ENCODE measurements at regions not wholly inside any gene's neighbourhood (a gene's known extent, or its start where the extent isn't known, plus 50 kb on each side); places are given as distances from the start of the nearest gene placed in this dataset.
"Not testable (repeated sequence)": the region's sequence is repeated elsewhere in the genome, so short reads cannot be mapped to it uniquely, and the experiment has no call there.

DNA sequence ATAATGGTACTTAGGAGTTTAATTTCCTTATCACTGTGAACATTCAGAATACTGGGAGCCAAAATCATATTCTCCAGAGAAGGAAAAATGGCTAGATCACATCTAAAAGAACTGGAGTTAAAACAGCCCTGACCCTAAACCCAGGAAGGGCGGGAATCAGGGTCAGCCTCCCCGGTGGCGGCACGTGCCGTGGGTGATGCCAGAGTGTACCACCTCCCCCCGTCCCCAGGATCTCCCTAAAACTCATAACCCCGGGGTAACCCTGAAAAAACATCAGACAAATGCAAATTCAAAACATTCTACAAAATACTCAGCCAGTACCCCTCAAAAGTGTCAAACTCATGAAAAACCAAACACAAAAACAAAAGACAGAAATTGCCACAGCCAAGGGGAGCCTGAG is 148.3 kb downstream of the DLL1 start:
- no peaks in the 10 kb centered on the region for H3F3A ChIP-seq (ENCODE audit: control insufficient read depth, insufficient read depth)
- no peaks in the 10 kb centered on the region for H3K79me2 ChIP-seq (ENCODE audit: control insufficient read depth, low read length)
- TF ChIP-seq EZH2phosphoT487 (IDR thresholded peaks at IDR 0.05; ENCODE audit: borderline replicate concordance, low read length): no peak
- TF ChIP-seq, protein P1, sequence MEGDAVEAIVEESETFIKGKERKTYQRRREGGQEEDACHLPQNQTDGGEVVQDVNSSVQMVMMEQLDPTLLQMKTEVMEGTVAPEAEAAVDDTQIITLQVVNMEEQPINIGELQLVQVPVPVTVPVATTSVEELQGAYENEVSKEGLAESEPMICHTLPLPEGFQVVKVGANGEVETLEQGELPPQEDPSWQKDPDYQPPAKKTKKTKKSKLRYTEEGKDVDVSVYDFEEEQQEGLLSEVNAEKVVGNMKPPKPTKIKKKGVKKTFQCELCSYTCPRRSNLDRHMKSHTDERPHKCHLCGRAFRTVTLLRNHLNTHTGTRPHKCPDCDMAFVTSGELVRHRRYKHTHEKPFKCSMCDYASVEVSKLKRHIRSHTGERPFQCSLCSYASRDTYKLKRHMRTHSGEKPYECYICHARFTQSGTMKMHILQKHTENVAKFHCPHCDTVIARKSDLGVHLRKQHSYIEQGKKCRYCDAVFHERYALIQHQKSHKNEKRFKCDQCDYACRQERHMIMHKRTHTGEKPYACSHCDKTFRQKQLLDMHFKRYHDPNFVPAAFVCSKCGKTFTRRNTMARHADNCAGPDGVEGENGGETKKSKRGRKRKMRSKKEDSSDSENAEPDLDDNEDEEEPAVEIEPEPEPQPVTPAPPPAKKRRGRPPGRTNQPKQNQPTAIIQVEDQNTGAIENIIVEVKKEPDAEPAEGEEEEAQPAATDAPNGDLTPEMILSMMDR (IDR thresholded peaks at IDR 0.05; ENCODE audit: low read depth, low read length, poor library complexity, severe bottlenecking): no peak
- H3K9me2 ChIP-seq (replicated peaks; ENCODE audit: control insufficient read depth, low read length): no peaks in the 10 kb centered on the region
- no peak overlapping the region for H3K4me2 ChIP-seq (ENCODE audit: low read length)
- H3K4me1 ChIP-seq (ENCODE audit: control insufficient read depth, low read length): no peaks in the 10 kb centered on the region
- no peaks in the 10 kb centered on the region for H3K36me3 ChIP-seq (ENCODE audit: control insufficient read depth, low read length)
- H3K9me3 ChIP-seq (ENCODE audit: control insufficient read depth, insufficient read depth, low read length): peaks cover 4% of the 10 kb centered on the region; the same call in 1 of the 2 replicates
- no peaks in the 10 kb centered on the region for H3K27me3 ChIP-seq (ENCODE audit: control insufficient read depth, low read length)
- no peaks in the 10 kb centered on the region for H4K20me1 ChIP-seq (ENCODE audit: control insufficient read depth, insufficient read depth, low read depth, low read length)
- no peak overlapping the region for H3K4me3 ChIP-seq (ENCODE audit: low read length)
- no peak overlapping the region for H3K27ac ChIP-seq (ENCODE audit: low read depth, low read length)

DNA sequence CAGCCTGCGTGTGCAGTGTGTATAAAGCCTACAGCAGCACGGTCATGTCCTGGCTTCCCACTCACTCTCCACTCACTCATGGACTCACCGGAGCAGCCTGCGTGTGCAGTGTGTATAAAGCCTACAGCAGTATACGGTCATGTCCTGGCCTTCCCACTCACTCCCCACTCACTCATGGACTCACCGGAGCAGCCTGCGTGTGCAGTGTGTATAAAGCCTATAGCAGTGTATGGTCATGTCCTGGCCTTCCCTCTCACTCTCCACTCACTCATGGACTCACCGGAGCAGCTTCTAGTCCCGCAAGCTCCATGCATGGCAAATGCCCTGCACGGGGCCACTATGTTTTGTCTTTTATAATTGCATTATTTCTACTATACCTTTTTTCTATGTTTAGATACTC is 149.8 kb downstream of the DLL1 start:
- peaks cover 11% of the 10 kb centered on the region; the same call in 1 of the 2 replicates for H3K9me3 ChIP-seq (ENCODE audit: control insufficient read depth, insufficient read depth, low read length)
- H3K36me3 ChIP-seq (ENCODE audit: control insufficient read depth, low read length); H3F3A ChIP-seq (ENCODE audit: control insufficient read depth, insufficient read depth); H3K27ac ChIP-seq (ENCODE audit: low read depth, low read length); H3K27me3 ChIP-seq (ENCODE audit: control insufficient read depth, low read length); H3K4me3 ChIP-seq (ENCODE audit: low read length); H3K79me2 ChIP-seq (ENCODE audit: control insufficient read depth, low read length); H3K9me2 ChIP-seq (replicated peaks; ENCODE audit: control insufficient read depth, low read length); H3K4me1 ChIP-seq (ENCODE audit: control insufficient read depth, low read length); H3K4me2 ChIP-seq (ENCODE audit: low read length); H4K20me1 ChIP-seq (ENCODE audit: control insufficient read depth, insufficient read depth, low read depth, low read length): not testable (repeated sequence)

DNA sequence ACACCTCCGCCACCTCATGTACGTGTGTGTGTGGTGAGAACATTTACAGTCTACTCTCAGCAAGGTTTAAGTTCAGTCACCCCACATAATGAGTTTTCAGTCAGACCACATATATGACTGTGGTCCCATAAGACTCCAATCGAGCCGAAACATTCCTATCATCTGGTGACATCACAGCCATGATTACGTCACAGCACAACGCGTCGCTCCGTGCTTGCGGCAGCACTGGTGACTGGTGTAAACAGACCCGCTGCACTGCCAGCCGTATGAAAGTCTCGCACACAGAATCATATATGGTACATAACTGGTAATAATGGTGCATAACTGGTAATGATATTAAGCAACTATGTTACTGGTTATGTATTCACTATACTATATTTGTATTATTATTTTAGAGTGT is 150.7 kb downstream of the DLL1 start:
- no peak overlapping the region for H3K4me3 ChIP-seq (ENCODE audit: low read length)
- H3K27ac ChIP-seq (ENCODE audit: low read depth, low read length): no peak overlapping the region
- TF ChIP-seq, protein P1 (IDR thresholded peaks at IDR 0.05; ENCODE audit: low read depth, low read length, poor library complexity, severe bottlenecking): no peak
- TF ChIP-seq EZH2phosphoT487 (IDR thresholded peaks at IDR 0.05; ENCODE audit: borderline replicate concordance, low read length): no peak
- H3K9me2 ChIP-seq (replicated peaks; ENCODE audit: control insufficient read depth, low read length): no peaks in the 10 kb centered on the region
- no peaks in the 10 kb centered on the region for H3K79me2 ChIP-seq (ENCODE audit: control insufficient read depth, low read length)
- no peaks in the 10 kb centered on the region for H3K36me3 ChIP-seq (ENCODE audit: control insufficient read depth, low read length)
- no peaks in the 10 kb centered on the region for H3K4me1 ChIP-seq (ENCODE audit: control insufficient read depth, low read length)
- H3K9me3 ChIP-seq (ENCODE audit: control insufficient read depth, insufficient read depth, low read length): peaks cover 9% of the 10 kb centered on the region; the same call in 1 of the 2 replicates
- no peaks in the 10 kb centered on the region for H4K20me1 ChIP-seq (ENCODE audit: control insufficient read depth, insufficient read depth, low read depth, low read length)
- H3K4me2 ChIP-seq (ENCODE audit: low read length): no peak overlapping the region
- H3K27me3 ChIP-seq (ENCODE audit: control insufficient read depth, low read length): no peaks in the 10 kb centered on the region
- no peaks in the 10 kb centered on the region for H3F3A ChIP-seq (ENCODE audit: control insufficient read depth, insufficient read depth)

DNA sequence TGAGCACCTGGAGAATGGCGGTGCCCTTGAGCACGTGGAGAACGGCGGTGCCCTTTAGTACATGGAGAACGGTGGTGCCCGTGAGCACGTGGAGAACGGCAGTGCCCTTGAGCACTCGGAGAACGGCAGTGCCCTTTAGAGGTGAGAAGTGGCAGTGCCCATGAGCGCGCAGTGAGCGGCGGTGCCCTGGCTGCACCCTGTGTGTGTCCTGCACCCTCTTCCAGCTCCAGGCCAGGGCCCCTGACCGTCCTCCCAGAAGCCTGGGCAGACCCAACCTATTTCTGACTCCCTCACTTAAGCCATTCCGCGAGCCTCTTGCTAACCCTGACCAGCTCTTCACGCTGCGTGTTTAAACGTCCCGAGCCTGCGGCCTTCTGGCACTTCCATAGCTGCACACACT is 151.3 kb downstream of the DLL1 start:
- Histone ChIP-seq H3K4me2 (ENCODE audit: low read length) (no peak overlapping the region), H3F3A (ENCODE audit: control insufficient read depth, insufficient read depth) (no peaks in the 10 kb centered on the region), H3K27ac (ENCODE audit: low read depth, low read length) (no peak overlapping the region), H3K4me3 (ENCODE audit: low read length) (no peak overlapping the region), H4K20me1 (ENCODE audit: control insufficient read depth, insufficient read depth, low read depth, low read length) (no peaks in the 10 kb centered on the region), H3K9me3 (ENCODE audit: control insufficient read depth, insufficient read depth, low read length) (peaks cover 9% of the 10 kb centered on the region; the same call in 1 of the 2 replicates), H3K79me2 (ENCODE audit: control insufficient read depth, low read length) (no peaks in the 10 kb centered on the region), H3K9me2 (replicated peaks; ENCODE audit: control insufficient read depth, low read length) (no peaks in the 10 kb centered on the region), H3K4me1 (ENCODE audit: control insufficient read depth, low read length) (no peaks in the 10 kb centered on the region), H3K27me3 (ENCODE audit: control insufficient read depth, low read length) (no peaks in the 10 kb centered on the region), H3K36me3 (ENCODE audit: control insufficient read depth, low read length) (no peaks in the 10 kb centered on the region)
- no peak for TF ChIP-seq EZH2phosphoT487 (IDR thresholded peaks at IDR 0.05; ENCODE audit: borderline replicate concordance, low read length)
- TF ChIP-seq, protein P1 (IDR thresholded peaks at IDR 0.05; ENCODE audit: low read depth, low read length, poor library complexity, severe bottlenecking): no peak

DNA sequence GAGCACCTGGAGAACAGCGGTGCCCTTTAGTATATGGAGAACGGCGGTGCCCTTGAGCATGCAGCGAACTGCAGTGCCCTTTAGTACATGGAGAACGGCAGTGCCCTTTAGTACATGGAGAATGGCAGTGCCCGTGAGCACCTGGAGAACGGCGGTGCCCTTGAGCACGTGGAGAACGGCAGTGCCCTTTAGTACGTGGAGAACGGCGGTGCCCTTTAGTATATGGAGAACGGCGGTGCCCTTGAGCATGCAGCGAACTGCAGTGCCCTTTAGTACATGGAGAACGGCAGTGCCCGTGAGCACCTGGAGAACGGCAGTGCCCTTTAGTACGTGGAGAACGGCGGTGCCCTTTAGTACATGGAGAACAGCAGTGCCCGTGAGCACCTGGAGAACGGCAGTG is 151.8 kb downstream of the DLL1 start:
- not testable (repeated sequence) for H3K36me3 ChIP-seq (ENCODE audit: control insufficient read depth, low read length); H3K27me3 ChIP-seq (ENCODE audit: control insufficient read depth, low read length); H3K4me1 ChIP-seq (ENCODE audit: control insufficient read depth, low read length); H4K20me1 ChIP-seq (ENCODE audit: control insufficient read depth, insufficient read depth, low read depth, low read length); H3K79me2 ChIP-seq (ENCODE audit: control insufficient read depth, low read length); H3K27ac ChIP-seq (ENCODE audit: low read depth, low read length); H3K9me3 ChIP-seq (ENCODE audit: control insufficient read depth, insufficient read depth, low read length); H3K9me2 ChIP-seq (replicated peaks; ENCODE audit: control insufficient read depth, low read length); H3K4me3 ChIP-seq (ENCODE audit: low read length); H3F3A ChIP-seq (ENCODE audit: control insufficient read depth, insufficient read depth); H3K4me2 ChIP-seq (ENCODE audit: low read length)
